ENCODE measurements at regions not wholly inside any gene's neighbourhood (a gene's known extent, or its start where the extent isn't known, plus 50 kb on each side); places are given as distances from the start of the nearest gene placed in this dataset.

DNA sequence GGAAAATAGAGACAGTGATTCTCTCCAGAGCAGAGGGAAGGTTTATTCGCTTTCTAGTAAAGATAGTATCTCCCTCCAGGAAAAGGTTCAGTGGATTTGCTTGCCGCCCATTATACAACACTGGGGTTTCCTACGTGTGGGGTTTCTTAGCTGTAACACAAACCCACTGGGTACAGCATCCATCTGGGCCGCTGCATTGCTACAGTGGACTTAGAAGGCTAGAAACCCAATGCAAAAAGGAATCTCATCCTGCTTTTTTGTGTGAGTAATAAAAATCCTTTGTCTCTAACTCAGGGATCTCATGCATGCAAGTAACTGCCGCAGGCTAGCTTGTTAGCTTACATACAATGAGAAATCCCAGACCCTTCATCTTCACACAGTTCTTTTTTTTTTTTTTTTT, 67.1 kb upstream of the BCL2L14 start:
- Histone ChIP-seq H3K4me2 (ENCODE audit: control insufficient read depth, insufficient read depth) (no peak overlapping the region), H3K36me3 (ENCODE audit: control insufficient read depth in 2 of 2, insufficient read depth in 2 of 2, low read length in 1 of 2) (no peaks in the 10 kb centered on the region), H3K9me3 (replicated peaks; ENCODE audit: control insufficient read depth, insufficient read depth, low read length) (no peaks in the 10 kb centered on the region), H3K4me3 (no peak overlapping the region), H3K9ac (ENCODE audit: control insufficient read depth, insufficient read depth, low read length) (no peak overlapping the region), H3K79me2 (ENCODE audit: control insufficient read depth, insufficient read depth, low read length) (no peaks in the 10 kb centered on the region), H3K4me1 (ENCODE audit: control insufficient read depth, insufficient read depth, low read length) (peaks cover 19% of the 10 kb centered on the region), H3K27me3 (replicated peaks in 1 of 2; ENCODE audit: control insufficient read depth in 2 of 2, insufficient read depth in 2 of 2, low read length in 1 of 2) (no peaks in the 10 kb centered on the region), H3K27ac (ENCODE audit: control insufficient read depth, insufficient read depth) (no peak overlapping the region), H2AFZ (ENCODE audit: control insufficient read depth, low read depth, low read length) (no peak overlapping the region), H4K20me1 (ENCODE audit: control insufficient read depth, insufficient read depth) (no peaks in the 10 kb centered on the region)
- SMC1A ChIA-PET (ENCODE audit: uncharacterized antibody, unreplicated experiment), result interaction anchor here (0.6 to 3.7 kb wide), 5 partner anchors 12 to 394 kb away, joined by 3 to 27 read pairs (median 4); no protein-coding TSS in a partner anchor
- FAIRE-seq, result no peak
- no peak for TF ChIP-seq RAD51 (IDR thresholded peaks at IDR 0.05)
- TF ChIP-seq RCOR1 (conservative IDR thresholded peaks at IDR 0.05; ENCODE audit: low read depth, low read length), result no peak
- TF ChIP-seq, protein P1, sequence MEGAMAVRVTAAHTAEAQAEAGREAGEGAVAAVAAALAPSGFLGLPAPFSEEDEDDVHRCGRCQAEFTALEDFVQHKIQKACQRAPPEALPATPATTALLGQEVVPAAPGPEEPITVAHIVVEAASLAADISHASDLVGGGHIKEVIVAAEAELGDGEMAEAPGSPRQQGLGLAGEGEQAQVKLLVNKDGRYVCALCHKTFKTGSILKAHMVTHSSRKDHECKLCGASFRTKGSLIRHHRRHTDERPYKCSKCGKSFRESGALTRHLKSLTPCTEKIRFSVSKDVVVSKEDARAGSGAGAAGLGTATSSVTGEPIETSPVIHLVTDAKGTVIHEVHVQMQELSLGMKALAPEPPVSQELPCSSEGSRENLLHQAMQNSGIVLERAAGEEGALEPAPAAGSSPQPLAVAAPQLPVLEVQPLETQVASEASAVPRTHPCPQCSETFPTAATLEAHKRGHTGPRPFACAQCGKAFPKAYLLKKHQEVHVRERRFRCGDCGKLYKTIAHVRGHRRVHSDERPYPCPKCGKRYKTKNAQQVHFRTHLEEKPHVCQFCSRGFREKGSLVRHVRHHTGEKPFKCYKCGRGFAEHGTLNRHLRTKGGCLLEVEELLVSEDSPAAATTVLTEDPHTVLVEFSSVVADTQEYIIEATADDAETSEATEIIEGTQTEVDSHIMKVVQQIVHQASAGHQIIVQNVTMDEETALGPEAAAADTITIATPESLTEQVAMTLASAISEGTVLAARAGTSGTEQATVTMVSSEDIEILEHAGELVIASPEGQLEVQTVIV (IDR thresholded peaks at IDR 0.05; ENCODE audit: borderline replicate concordance, partially characterized antibody), result no peak
- TF ChIP-seq CHD1 (IDR thresholded peaks at IDR 0.05; ENCODE audit: low read depth, low read length), result no peak
- TF ChIP-seq, protein P2, sequence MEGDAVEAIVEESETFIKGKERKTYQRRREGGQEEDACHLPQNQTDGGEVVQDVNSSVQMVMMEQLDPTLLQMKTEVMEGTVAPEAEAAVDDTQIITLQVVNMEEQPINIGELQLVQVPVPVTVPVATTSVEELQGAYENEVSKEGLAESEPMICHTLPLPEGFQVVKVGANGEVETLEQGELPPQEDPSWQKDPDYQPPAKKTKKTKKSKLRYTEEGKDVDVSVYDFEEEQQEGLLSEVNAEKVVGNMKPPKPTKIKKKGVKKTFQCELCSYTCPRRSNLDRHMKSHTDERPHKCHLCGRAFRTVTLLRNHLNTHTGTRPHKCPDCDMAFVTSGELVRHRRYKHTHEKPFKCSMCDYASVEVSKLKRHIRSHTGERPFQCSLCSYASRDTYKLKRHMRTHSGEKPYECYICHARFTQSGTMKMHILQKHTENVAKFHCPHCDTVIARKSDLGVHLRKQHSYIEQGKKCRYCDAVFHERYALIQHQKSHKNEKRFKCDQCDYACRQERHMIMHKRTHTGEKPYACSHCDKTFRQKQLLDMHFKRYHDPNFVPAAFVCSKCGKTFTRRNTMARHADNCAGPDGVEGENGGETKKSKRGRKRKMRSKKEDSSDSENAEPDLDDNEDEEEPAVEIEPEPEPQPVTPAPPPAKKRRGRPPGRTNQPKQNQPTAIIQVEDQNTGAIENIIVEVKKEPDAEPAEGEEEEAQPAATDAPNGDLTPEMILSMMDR (IDR thresholded peaks at IDR 0.05 in 2 of 3, conservative IDR thresholded peaks at IDR 0.05 in 1 of 3; ENCODE audit: control insufficient read depth in 2 of 3, extremely low read depth in 1 of 3, insufficient read depth in 1 of 3, low read depth in 3 of 3, low read length in 3 of 3), result no peak
- TF ChIP-seq HDAC6 (IDR thresholded peaks at IDR 0.05; ENCODE audit: unreplicated experiment), result no peak
- TF ChIP-seq, protein P3, sequence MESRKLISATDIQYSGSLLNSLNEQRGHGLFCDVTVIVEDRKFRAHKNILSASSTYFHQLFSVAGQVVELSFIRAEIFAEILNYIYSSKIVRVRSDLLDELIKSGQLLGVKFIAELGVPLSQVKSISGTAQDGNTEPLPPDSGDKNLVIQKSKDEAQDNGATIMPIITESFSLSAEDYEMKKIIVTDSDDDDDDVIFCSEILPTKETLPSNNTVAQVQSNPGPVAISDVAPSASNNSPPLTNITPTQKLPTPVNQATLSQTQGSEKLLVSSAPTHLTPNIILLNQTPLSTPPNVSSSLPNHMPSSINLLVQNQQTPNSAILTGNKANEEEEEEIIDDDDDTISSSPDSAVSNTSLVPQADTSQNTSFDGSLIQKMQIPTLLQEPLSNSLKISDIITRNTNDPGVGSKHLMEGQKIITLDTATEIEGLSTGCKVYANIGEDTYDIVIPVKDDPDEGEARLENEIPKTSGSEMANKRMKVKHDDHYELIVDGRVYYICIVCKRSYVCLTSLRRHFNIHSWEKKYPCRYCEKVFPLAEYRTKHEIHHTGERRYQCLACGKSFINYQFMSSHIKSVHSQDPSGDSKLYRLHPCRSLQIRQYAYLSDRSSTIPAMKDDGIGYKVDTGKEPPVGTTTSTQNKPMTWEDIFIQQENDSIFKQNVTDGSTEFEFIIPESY (IDR thresholded peaks at IDR 0.05), result no peak
- no peak for TF ChIP-seq RBBP5 (conservative IDR thresholded peaks at IDR 0.05)
- no peak for TF ChIP-seq STAT1 (conservative IDR thresholded peaks at IDR 0.05)
- TF ChIP-seq, protein P4, sequence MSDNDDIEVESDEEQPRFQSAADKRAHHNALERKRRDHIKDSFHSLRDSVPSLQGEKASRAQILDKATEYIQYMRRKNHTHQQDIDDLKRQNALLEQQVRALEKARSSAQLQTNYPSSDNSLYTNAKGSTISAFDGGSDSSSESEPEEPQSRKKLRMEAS (IDR thresholded peaks at IDR 0.05; ENCODE audit: low read depth, low read length), result no peak
- CTCF ChIA-PET, result interaction anchor here (0.8 to 2.9 kb wide), 3 partner anchors 11 to 29 kb away, joined by 3 to 11 read pairs (median 5); no protein-coding TSS in a partner anchor
- DNase-seq (ENCODE audit: low read depth, low spot score), result no peak
- no peak for ATAC-seq
- in situ Hi-C loops (cut with MboI) (no loop called here), intact Hi-C loops (cut with micrococcal nuclease; ENCODE audit: unreplicated experiment) (no loop called here)
- RAD21 ChIA-PET (ENCODE audit: unreplicated experiment), result interaction anchor here (0.6 to 1.6 kb wide), 3 partner anchors 19 to 131 kb away, joined by 3 to 4 read pairs (median 3); no protein-coding TSS in a partner anchor
- BruUV-seq (replicated peaks), result no TSS peak
- 96% methylated on average over 5 of the region's 5 CpGs for WGBS (ENCODE audit: insufficient coverage, insufficient replicate concordance, low lambda C conversion rate, missing lambda C conversion rate)
- POLR2A ChIA-PET, result no interaction called here

Data from GM12878 (cell line).